ENCODE measurements at regions not wholly inside any gene's neighbourhood (a gene's known extent, or its start where the extent isn't known, plus 50 kb on each side); places are given as distances from the start of the nearest gene placed in this dataset.

DNA sequence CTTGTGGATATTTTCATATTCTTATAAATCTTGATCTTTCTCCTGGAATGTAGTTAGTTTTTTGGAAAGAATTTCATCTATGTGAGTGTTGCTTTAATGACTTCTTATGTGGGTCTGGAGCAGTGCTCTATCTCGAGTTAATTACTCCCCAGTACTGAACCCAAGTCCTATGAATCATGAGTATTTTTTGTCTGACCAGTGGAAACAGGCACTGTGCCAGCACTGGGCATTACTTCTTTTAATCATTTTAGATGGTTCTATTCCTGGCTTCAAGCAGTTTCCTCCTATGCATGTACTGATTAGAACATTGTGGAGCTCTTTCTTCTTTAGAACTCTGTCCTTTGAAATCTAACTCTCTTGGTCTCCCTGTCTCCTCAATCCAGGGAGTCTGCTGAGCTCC, 466.3 kb downstream of the PCDH17 start:
- no peak for TF ChIP-seq ZNF558 (tag by site-specific recombination; IDR thresholded peaks at IDR 0.05)
- TF ChIP-seq CTCF (tag by site-specific recombination; IDR thresholded peaks at IDR 0.05) = no peak
- no peak for TF ChIP-seq ZFP41 (tag by site-specific recombination; IDR thresholded peaks at IDR 0.05; ENCODE audit: borderline replicate concordance)
- TF ChIP-seq OVOL3 (tag by site-specific recombination; IDR thresholded peaks at IDR 0.05) = no peak
- TF ChIP-seq ZNF670 (tag by site-specific recombination; IDR thresholded peaks at IDR 0.05; ENCODE audit: low read depth) = no peak
- TF ChIP-seq, protein P1, sequence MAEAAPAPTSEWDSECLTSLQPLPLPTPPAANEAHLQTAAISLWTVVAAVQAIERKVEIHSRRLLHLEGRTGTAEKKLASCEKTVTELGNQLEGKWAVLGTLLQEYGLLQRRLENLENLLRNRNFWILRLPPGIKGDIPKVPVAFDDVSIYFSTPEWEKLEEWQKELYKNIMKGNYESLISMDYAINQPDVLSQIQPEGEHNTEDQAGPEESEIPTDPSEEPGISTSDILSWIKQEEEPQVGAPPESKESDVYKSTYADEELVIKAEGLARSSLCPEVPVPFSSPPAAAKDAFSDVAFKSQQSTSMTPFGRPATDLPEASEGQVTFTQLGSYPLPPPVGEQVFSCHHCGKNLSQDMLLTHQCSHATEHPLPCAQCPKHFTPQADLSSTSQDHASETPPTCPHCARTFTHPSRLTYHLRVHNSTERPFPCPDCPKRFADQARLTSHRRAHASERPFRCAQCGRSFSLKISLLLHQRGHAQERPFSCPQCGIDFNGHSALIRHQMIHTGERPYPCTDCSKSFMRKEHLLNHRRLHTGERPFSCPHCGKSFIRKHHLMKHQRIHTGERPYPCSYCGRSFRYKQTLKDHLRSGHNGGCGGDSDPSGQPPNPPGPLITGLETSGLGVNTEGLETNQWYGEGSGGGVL (tag by site-specific recombination; IDR thresholded peaks at IDR 0.05) = no peak
- no peak for TF ChIP-seq ZEB2 (tag by site-specific recombination; IDR thresholded peaks at IDR 0.05)
- no peak for TF ChIP-seq ZNF510 (tag by site-specific recombination; IDR thresholded peaks at IDR 0.05; ENCODE audit: insufficient replicate concordance)
- no peak for TF ChIP-seq ZBTB8A (tag by site-specific recombination; IDR thresholded peaks at IDR 0.05)
- no peak for TF ChIP-seq PATZ1 (tag by site-specific recombination; IDR thresholded peaks at IDR 0.05)
- TF ChIP-seq ZBTB7A (tag by site-specific recombination; IDR thresholded peaks at IDR 0.05; ENCODE audit: low read depth) = no peak
- no peak for TF ChIP-seq ZNF121 (tag by site-specific recombination; IDR thresholded peaks at IDR 0.05)

Measured in HEK293 (cell line).